Stimulated activated CD4-positive, alpha-beta T cell treated with anti-CD3 and anti-CD28 coated beads, Interleukin-4, amount 100 ng/mL, for 24 hours (primary cell): ENCODE measurements at regions not wholly inside any gene's neighbourhood (a gene's known extent, or its start where the extent isn't known, plus 50 kb on each side); places are given as distances from the start of the nearest gene placed in this dataset.

Source experiments
- DNase-seq: peaks from one replicate; pipeline ENCODE4 v3.0.0-alpha.2; 2020

GRCh38 chr7:86970986-86971385 lies 88.5 kb downstream of the ELAPOR2 start:
- no peak for DNase-seq

- DNase-seq = no peak
Measured at GRCh38 chr7:86970547-86970946, 88.9 kb downstream of the ELAPOR2 start.

- DNase-seq = no peak
Measured at GRCh38 chr7:86969865-86970264, 89.6 kb downstream of the ELAPOR2 start.

- no peak for DNase-seq
Measured at GRCh38 chr7:86968618-86969017, 90.8 kb downstream of the ELAPOR2 start.

DNA sequence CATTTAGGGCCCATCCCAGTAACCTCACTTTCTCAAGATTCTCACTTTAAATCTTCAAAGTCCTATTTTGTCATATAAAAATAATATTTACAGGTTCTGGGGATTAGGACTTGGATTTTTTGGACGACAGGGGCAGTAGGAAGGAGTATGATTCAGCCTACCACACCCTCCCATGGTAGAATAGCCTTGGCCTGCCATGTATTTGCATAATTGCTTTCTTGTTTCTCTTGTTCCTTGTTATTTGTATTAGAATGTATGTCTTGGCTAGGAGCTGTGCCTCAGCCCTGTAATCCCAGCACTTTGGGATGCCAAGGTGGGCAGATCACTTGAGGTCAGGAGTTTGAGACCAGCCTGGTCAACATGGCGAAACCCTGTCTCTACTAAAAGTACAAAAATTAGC lies 92.5 kb downstream of the ELAPOR2 start:
- DNase-seq = no peak

DNA sequence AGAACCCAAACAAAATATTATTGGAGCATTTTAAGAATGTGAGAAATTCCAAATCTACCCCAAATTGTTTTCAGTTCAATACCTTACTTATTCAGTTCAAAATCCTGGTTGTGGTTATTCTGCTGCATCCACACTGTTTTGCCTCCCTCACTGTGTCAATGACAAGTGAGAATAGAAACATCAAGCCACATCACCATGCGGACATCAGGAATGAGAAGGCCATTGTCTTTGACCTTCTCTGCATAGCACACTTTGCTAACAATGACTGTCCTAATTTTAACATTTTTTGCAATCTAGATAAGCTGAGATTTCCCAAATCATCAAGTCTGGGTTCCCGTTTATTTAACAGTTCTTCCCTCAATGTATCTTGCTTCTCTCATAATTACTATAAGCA lies 93.7 kb downstream of the ELAPOR2 start:
- no peak for DNase-seq

DNA sequence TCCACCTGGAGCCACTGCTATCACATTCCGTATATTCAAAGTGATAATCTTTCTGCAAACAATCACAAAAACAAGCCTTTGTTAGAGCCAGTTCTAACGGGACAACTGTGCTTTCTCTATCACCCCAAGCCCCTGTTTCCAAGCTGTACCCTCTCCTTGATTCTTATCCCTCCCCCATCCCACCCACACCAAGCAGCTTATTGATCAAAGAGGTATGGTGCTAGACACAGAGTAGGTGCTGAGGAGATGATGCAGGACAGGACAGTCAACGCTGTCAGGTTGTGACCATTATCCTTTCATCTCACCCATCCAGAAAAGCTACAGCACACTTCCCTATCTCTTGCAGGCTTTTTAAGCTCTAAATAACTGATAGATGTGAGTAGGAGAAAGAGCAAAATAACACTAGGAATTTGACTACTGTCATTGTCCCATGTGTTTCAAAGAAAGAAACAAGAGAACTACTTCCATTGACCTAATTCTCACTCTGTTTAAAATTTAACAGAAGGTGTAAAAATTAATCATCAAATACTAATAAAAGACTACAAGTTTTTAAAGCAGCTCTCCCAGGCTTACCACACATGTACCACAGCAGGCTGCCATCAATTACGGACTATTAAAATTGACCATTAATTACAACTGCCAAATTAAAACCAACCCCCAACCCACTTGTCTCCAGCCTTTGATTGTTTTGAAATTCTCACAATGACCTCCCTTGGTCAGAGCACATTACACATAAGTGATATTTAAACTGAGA lies 94.3 kb downstream of the ELAPOR2 start:
- DNase-seq = no peak

GRCh38 chr7:86963599-86964230 lies 95.7 kb downstream of the ELAPOR2 start:
- DNase-seq = no peak

DNA sequence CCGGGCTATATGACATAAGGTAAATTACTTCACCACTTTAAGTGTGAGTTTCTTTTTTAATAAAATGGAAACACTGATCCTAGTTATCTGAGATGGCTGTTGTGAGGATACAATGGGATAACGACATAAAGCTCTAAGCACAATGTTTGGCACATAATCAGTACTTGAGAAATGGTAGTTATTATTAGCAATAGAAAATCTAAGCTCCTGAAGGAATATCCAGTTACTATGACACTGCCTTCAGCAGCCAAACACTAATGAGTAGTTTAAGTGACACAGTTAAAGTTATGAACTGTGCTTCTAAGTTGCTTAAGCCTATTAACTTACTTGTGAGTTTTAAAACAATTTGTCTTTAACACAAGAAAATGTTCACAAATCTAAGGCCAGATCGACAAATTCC lies 96.8 kb downstream of the ELAPOR2 start:
- DNase-seq = no peak

DNA sequence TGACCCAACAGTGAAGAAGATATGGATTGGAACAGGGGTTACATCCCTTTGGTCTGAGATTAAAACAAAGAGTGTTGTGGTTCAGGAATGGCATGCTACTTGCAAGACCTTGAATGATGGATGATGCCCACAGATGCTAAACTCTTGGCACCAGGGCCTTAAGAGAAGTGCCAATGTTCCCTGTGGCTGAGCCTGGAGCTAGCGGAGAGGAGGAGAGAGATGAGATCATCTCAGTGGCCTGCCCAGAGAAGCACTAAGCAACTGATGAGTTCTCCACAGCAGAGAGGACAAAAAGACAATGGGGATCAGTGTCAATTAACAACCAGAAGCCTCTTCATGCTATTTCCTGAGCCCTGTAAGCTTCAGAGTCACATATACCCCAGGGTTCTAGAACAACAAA lies 97.8 kb downstream of the ELAPOR2 start:
- no peak for DNase-seq

GRCh38 chr7:86958380-86958779 lies 101.1 kb downstream of the ELAPOR2 start:
- no peak for DNase-seq

DNA sequence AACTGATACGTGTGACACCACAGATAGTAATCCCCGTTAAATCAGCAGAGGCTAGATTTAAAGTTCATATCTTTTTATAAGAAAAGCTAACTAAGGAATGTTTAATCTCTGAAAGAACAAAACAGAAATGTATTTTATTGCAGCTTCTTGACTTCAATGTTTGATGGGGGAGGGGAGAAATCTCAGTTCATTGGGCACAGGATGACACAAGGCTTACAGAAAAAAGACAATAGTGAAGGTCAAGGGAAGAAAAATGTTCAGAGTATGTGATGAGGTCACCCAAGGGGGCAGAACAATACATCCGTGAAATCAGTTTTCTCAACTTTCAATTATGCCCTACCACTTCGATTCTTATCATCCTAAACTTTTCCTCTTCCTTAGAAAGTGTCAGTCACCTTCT lies 102.9 kb downstream of the ELAPOR2 start:
- no peak for DNase-seq

DNA sequence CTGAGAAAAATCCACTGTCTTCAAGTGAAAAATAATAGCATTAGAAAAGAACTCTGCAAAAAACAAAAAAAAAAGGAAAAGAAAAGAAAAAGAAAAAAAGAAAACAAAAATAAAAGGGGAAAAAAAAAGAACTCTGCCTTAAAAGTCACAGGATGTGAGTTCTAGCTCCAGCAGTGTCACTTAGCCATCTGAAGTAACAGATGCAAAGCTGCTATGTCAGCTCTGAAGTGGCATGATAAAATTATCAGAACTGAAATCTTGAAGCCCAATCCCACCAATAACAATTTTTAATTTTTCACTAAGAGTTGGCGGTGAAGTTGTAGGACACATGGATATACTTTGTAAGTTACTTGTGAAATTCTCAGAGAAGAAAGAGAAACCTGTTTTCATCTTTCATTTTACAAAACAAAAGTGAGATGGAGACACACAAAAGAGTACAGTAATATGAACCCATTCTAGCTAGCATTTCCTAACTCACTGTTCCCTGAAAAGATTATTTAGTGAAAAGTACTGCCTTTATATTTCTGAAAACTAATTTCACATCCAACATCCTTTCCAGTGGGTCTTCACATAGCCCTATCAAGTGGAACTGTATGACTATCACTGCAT lies 103.5 kb downstream of the ELAPOR2 start:
- DNase-seq = no peak

GRCh38 chr7:86954971-86955370 lies 104.5 kb downstream of the ELAPOR2 start:
- DNase-seq = no peak

- no peak for DNase-seq
Measured at GRCh38 chr7:86953653-86954336, 105.7 kb downstream of the ELAPOR2 start.

DNA sequence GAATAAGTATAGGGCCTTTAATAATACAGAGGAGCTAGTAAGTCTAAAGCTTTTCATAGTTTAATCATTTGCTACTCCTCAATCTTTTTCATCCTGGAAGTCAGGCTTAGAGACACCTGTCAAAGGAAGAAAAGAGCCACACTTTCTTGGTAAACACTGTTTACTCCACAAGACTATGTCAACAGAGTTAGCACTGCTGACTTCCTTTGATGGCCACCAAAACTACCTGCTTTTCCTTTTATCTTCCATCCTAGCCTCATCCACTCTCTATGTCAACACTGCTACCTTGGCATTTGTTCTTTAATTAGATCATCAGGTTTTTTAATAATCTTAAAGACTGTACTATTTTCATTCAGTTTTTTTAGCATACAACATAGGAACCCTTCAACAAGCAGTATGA lies 106.2 kb downstream of the ELAPOR2 start:
- no peak for DNase-seq

GRCh38 chr7:86951895-86952294 lies 107.6 kb downstream of the ELAPOR2 start:
- no peak for DNase-seq

GRCh38 chr7:86950944-86951343 lies 108.5 kb downstream of the ELAPOR2 start:
- DNase-seq = no peak

DNA sequence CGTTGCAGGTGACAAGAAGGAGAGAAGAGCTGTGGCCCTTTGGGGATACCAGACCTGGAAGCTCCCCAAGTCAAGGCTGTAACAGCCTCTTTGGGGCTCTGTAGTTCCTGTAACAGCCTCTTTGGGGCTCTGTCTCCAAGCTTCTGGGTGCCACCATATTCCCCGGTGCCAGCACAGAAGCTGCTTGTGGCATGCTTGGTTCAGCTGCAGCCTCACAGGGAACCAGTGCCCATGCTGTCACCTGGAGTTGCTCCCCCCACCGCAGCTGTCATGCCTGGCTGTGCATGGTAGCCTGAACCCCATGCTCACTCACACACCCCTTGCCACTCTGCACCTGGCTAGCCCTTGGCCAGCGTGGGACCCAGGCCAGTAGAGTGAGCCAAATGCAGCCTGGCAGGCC lies 109.1 kb downstream of the ELAPOR2 start:
- no peak for DNase-seq

DNA sequence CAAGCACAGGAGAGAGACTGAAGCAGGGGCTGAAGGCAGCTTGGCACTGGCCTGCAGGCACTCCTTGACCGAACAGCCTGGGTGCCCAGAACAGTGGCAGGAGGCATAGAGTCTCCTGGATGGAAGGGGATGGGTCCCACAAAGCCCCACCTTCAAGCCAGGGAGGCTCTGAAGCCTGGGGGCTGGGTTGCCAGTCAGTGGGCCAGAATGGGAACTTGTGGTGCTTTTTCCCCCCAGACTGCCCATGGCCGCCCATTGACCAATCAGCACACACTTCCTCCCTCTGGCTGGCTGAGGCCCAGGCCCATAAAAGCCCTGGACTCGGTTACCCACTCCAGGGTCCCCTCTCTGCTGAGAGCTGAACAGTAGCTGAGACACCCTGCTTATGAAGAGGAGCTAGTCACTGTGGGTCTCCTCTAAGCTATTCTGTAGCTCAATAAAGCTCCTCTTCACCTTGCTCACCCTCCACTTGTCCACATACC lies 109.6 kb downstream of the ELAPOR2 start:
- no peak for DNase-seq

- DNase-seq = no peak
Measured at GRCh38 chr7:86949052-86949778, 110.2 kb downstream of the ELAPOR2 start.

DNA sequence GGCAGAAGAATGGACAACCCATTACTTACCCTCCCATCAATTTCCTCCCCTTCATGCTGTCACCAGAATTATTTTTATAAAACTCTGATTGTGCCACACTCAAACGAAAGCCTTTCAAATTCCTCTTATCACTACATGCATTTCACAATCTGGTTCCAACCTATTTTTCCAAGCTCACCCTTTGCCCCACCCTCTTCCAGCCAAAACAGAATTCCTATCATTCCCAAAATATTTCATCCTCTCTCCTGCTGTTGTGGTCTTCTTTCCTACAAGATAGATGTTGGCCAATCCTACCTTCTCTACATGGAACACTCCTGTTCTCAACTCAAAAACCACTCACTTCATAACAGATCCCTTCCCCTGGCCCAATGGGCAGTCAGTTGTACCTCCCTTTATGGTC lies 111.5 kb downstream of the ELAPOR2 start:
- DNase-seq = no peak

- no peak for DNase-seq
Measured at GRCh38 chr7:86943447-86943846, 116.0 kb downstream of the ELAPOR2 start.
